NCI-H1417 (cell line): ENCODE measurements at regions not wholly inside any gene's neighbourhood (a gene's known extent, or its start where the extent isn't known, plus 50 kb on each side); places are given as distances from the start of the nearest gene placed in this dataset.

Experiments used
- DNase-seq, 3 experiments: peaks; one replicate each; lab custom pipeline; 2025; lab: John Stamatoyannopoulos, UW

DNA sequence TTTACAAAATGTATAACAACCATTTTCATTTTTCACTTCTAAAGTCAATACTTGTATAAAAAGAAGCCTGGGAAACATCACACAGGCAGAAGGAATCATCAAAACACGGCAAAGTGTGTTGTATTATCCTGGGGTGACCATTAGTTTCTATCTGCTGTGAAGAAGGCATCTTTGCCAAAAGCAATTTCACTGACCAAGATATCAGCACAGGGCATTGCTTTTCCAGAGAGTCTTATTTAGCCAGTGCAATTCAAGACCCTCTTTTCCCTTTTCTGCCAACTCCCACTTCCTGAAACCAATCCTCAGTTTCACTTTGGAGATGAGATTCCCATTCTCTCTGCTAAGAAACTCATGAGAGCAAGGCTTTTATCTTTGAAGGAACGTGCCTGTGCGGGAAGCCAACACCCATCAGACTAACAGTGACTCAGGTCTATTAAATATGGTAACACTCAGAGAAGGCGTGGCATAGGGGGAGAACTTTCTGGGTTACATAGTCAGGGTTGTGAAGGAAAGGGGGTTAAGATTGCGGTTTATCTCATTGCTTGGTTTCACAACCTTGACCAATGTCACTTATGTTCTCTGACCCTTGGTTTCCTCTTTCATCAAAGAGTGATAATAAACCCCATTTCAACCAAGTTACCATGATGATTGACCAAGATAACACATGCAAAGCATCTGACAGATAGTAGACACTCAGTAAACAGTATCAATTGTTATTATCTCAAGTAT is 666.9 kb upstream of the KLF4 start:
- DNase-seq = no peak

DNA sequence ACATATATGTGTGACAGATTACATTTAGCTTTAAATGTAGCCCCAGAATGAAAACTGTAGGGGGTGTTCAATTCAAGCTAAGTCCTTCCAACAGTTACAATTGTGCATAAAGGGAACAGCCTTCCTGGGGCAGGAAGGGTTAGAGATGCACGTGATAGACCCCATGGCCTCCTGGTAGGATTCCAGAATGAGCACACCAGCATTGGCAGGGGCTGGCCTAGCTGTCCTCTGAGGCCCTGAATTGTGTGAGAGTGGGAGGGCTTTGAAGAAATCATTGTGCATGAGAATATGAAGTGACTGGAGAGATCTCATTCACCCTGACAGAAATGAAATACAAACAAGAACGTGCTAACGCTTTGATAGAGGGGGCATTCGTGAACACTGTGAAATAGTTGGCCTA is 663.8 kb upstream of the KLF4 start:
- DNase-seq = no peak

GRCh38 chr9:108150736-108151586 is 661.4 kb upstream of the KLF4 start:
- no peak for DNase-seq

DNA sequence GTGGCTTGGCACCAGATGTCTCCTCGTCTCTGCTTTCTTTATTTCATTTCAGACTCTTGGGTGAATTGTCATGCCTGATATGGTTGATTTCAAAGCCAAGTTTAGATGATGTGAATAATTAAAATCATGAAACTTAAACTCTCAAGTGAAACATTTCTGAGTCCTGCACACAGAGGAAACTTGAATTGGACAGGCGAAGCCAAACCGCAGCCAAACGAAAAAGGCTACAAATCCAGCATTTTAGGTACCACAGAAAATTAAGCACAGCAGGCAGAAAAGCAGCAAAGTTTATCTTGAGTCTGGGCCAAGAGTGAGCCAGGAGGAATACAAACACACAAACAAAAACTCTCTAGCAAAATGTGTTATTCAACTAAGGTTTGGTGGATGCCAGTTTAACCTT is 659.8 kb upstream of the KLF4 start:
- no peak for DNase-seq

GRCh38 chr9:108142504-108143201 is 653.1 kb upstream of the KLF4 start:
- no peak for DNase-seq

- no peak for DNase-seq
These were observed 652.6 kb upstream of the KLF4 start for GRCh38 chr9:108142142-108142503.

DNA sequence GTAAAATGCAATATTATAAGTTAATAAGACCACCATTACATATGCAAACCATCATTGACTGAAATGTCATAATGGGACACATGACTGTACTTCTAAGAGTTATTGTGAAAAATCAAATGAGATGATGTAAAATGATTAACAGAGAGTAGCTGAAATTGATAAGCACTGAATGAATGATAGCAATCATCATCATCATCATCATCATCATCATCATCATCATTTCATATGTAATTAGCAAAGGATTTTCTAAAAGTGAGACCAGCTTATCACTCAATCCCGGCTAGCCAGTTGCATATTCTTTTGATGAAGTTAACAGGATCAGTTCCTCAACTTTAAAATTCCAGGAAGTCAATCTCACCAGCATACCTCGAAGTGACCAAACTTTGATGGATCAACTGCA is 650.3 kb upstream of the KLF4 start:
- no peak for DNase-seq

GRCh38 chr9:108138516-108138915 is 648.9 kb upstream of the KLF4 start:
- peak in 1 of 3 experiments; percentile 13 for DNase-seq

DNA sequence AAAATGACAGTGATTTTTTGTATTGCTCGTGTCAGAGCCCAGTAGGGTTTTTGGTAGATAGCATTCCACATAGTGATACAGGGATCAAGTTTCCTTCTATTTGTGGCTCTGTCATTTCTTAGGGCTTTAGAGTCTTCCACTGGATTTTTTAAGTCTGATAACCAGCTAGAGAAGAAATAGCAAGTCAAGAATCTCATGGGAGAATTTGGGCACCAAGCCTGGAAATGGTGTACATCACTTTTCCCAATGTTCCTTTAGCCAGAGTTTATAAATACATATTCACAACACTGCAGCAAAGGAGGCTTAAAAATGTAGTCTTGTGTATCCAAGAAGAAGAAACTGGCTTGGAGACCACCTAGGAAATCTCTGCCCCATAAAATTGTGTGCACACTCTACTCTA is 647.1 kb upstream of the KLF4 start:
- no peak for DNase-seq

DNA sequence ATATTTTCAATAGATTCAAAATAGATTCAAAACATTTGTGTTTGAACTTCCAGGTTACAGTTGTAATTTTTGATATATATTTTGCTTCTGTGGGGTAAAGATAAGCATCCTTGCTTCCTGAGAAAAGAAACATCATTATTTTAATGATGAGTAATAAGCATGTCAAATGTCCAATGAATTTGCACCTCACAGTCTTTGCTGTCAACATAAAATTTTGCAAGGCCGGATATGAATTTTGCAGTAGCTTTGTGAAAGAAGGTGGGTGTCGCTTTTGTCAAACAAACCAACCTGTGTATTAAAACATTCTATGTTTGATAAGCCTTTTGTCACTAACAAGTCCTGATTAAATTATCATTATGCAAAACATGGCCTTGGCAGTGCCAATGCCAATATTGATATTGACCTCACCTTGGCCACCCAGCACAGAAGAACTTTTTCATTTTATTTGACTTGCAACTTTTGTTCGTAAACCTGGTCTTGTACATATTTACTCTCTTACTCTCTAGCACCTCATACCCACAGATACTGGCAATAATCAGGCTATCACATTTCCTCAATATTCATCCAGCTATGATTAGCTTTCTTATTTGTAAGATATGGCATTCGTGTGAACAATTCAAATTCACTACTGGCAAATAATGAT is 645.0 kb upstream of the KLF4 start:
- no peak for DNase-seq

GRCh38 chr9:108133680-108134079 is 644.1 kb upstream of the KLF4 start:
- DNase-seq = no peak

- DNase-seq = no peak
These were observed 643.5 kb upstream of the KLF4 start for GRCh38 chr9:108133101-108133500.

- DNase-seq = peak in 1 of 3 experiments; percentile 29
These were observed 641.3 kb upstream of the KLF4 start for GRCh38 chr9:108130905-108131304.

DNA sequence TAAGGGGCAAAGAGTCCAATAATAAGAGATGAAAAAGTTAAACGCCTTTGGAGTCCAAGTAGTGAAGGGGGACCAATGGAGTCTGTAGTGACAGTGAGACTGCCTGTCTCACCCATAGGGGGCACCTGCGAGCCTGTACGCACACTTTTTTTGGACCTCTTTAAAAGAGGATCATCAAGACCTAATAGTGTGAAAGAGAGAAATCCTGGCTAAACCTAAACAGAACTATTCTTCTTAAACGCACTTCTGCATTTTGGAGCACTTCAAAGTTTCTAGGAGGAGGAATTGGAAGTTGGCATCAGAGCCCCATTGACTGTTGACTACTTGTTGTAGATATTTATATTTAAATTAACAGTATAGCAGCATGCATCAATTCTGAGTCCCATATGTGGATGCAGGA is 636.1 kb upstream of the KLF4 start:
- no peak for DNase-seq

DNA sequence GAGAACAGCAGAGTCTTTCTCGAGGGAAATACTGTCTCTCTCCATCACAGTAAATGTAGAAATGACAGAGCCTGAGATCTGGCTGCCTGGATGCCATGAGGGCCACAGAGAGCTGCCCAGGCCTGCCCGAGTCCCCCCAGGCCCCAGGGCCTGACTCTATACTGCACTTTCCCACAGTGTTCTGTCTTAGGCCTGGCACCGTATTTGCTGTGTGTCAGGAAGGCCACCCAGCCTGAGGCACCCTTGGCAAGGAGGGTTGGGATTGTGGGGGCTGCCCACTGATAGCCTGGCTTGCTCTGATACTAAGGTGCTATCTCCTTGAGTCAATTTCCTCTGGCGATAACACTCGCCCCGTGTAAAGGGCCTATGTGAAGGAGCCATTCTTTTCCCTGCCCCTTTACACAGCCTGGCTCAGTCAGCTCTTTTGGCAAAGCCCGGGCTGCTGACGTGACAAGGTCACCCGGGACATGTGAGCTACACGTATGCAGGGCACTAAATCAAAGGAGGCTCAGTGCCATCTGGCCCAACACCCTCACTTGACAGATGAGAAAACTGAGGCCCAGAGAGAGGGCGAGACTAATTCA is 630.1 kb upstream of the KLF4 start:
- no peak for DNase-seq

DNA sequence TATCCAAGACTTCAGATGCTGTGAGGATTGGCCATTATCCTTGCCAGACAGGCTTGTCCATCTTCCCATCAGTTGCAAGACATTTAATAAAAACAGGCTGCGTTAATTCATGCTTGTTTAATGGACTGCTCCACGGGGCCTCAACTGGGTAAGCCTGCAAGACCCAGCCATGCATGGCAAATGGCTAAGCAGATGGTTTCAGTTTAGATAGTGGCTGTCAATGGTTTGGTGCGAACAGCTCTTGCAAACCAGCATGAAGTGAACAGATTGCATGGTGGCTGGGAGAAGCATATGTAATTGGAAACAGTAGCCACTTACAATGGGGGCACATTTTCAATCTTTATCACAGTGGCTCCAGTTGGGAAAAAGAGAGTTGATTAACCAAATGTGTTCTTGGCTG is 628.2 kb upstream of the KLF4 start:
- DNase-seq = peak in 2 of 3 experiments; percentile 13 to 53

DNA sequence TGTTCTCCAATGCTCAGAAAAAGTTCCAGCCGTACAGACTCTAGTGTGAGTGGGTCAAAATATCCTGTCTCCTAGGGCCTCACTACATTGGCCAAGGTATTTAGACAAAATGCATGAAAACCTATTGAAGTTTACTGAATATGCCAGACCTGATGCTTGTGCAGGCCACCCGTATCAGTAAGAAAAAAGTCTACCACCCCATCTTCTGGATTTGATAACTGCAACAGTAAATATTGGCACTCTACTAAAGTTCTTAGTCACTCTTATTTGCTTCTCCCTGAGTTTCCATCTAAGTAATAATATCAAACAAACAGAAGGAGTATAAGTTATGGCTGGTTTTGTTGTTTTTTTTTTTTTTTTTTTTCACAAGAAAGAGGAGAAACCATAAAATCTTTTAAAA is 627.7 kb upstream of the KLF4 start:
- DNase-seq = no peak

GRCh38 chr9:108113596-108113995 is 624.0 kb upstream of the KLF4 start:
- no peak for DNase-seq

GRCh38 chr9:108109927-108110690 is 620.5 kb upstream of the KLF4 start:
- no peak for DNase-seq

DNA sequence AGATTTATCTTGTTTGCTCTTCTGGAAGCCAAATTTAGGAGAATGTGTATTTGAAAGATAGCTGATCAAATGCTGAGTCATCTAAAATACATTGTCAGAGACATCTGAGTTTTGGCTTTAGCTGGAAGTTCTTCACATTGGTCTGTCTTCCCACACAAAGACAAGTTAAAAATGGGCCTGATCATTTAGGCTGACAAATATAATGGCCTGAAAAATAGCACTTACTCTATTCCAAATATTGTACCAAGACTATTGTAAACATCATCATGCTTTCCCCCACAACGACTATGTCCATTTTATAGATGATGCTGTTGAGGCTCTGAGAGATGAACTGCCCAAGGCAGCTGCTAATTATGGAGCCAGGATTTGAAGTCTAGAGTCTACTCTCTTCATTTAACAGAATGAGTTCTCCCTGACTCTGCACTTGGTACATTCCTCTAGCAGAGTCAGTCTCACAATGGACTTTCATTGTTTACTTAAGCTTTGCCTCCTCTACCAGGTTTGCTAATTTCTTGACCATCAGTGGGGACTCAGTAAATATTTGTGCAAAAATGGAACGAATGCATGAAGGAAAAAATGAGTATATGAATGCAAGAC is 619.4 kb upstream of the KLF4 start:
- DNase-seq = peak in 1 of 3 experiments; percentile 38
